ENCODE measurements at regions not wholly inside any gene's neighbourhood (a gene's known extent, or its start where the extent isn't known, plus 50 kb on each side); places are given as distances from the start of the nearest gene placed in this dataset.
A peak's percentile ranks its signal among the peaks of the same experiment; 100 is the strongest.
"Not testable (repeated sequence)": the region's sequence is repeated elsewhere in the genome, so short reads cannot be mapped to it uniquely, and the experiment has no call there.

GRCh38 chr1:234799021-234799689, 189.2 kb upstream of the IRF2BP2 start:
- DNase-seq (ENCODE audit: low read depth in 2 of 2): not testable (repeated sequence)

GRCh38 chr1:234797216-234797615, 187.2 kb upstream of the IRF2BP2 start:
- DNase-seq (ENCODE audit: low read depth in 2 of 2): not testable (repeated sequence)

- DNase-seq (ENCODE audit: low read depth in 2 of 2): not testable (repeated sequence)
Observed at GRCh38 chr1:234796438-234796792, 186.4 kb upstream of the IRF2BP2 start.

- DNase-seq (ENCODE audit: low read depth in 2 of 2): not testable (repeated sequence)
Observed at GRCh38 chr1:234795711-234796437, 185.9 kb upstream of the IRF2BP2 start.

GRCh38 chr1:234795007-234795406, 185.0 kb upstream of the IRF2BP2 start:
- DNase-seq (ENCODE audit: low read depth in 2 of 2): not testable (repeated sequence)

GRCh38 chr1:234794452-234794851, 184.5 kb upstream of the IRF2BP2 start:
- DNase-seq (ENCODE audit: low read depth in 2 of 2): not testable (repeated sequence)

- DNase-seq (ENCODE audit: low read depth in 2 of 2): not testable (repeated sequence)
Observed at GRCh38 chr1:234793924-234794323, 183.9 kb upstream of the IRF2BP2 start.

GRCh38 chr1:234792221-234792864, 182.4 kb upstream of the IRF2BP2 start:
- DNase-seq (ENCODE audit: low read depth in 2 of 2): not testable (repeated sequence)

- DNase-seq (ENCODE audit: low read depth in 2 of 2): not testable (repeated sequence)
Observed at GRCh38 chr1:234791615-234792014, 181.6 kb upstream of the IRF2BP2 start.

- not testable (repeated sequence) for DNase-seq (ENCODE audit: low read depth in 2 of 2)
Observed at GRCh38 chr1:234790333-234790732, 180.4 kb upstream of the IRF2BP2 start.

GRCh38 chr1:234787011-234787584, 177.1 kb upstream of the IRF2BP2 start:
- not testable (repeated sequence) for DNase-seq (ENCODE audit: low read depth in 2 of 2)

- DNase-seq (ENCODE audit: low read depth in 2 of 2): not testable (repeated sequence)
Observed at GRCh38 chr1:234785922-234786321, 175.9 kb upstream of the IRF2BP2 start.

- DNase-seq (ENCODE audit: low read depth in 2 of 2): not testable (repeated sequence)
Observed at GRCh38 chr1:234785471-234785919, 175.5 kb upstream of the IRF2BP2 start.

GRCh38 chr1:234784108-234784507, 174.1 kb upstream of the IRF2BP2 start:
- not testable (repeated sequence) for DNase-seq (ENCODE audit: low read depth in 2 of 2)

- no peak for DNase-seq (ENCODE audit: low read depth in 2 of 2)
Observed at GRCh38 chr1:234782791-234783190, 172.8 kb upstream of the IRF2BP2 start.

GRCh38 chr1:234782105-234782751, 172.2 kb upstream of the IRF2BP2 start:
- no peak for DNase-seq (ENCODE audit: low read depth in 2 of 2)

- DNase-seq (ENCODE audit: low read depth in 2 of 2): peak in 1 of 2 donors; percentile 58
Observed at GRCh38 chr1:234781241-234782065, 171.5 kb upstream of the IRF2BP2 start.

GRCh38 chr1:234780531-234781162, 170.7 kb upstream of the IRF2BP2 start:
- DNase-seq (ENCODE audit: low read depth in 2 of 2): no peak

GRCh38 chr1:234780112-234780511, 170.1 kb upstream of the IRF2BP2 start:
- no peak for DNase-seq (ENCODE audit: low read depth in 2 of 2)

GRCh38 chr1:234779600-234779999, 169.6 kb upstream of the IRF2BP2 start:
- not testable (repeated sequence) for DNase-seq (ENCODE audit: low read depth in 2 of 2)
